T-helper 2 cell (primary cell): ENCODE measurements at regions not wholly inside any gene's neighbourhood (a gene's known extent, or its start where the extent isn't known, plus 50 kb on each side); places are given as distances from the start of the nearest gene placed in this dataset.

Experiments
- DNase-seq, 5 experiments: peaks; one replicate each; pipeline versions ENCODE4 v3.0.0 to v3.0.0-alpha.2; 2012 to 2022

DNA sequence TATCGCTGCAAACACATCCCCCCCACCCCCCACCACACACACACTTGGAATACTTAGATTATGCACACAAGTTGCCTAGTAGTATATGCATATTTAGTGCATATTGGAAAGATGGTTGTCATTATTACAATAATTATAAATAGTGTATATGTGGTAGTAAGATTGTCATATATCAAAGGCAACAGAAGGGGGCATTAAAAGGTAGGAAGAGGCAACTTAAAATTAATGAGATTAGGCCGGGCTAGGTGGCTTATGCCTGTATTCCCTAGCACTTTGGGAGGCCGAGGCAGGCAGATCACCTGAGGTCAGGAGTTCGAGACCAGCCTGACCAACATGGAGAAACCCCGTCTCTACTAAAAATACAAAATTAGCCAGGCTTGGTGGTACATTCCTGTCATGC lies 52.1 kb downstream of the GSC start:
- no peak for DNase-seq

GRCh38 chr14:94716976-94717375 lies 52.9 kb downstream of the GSC start:
- DNase-seq: no peak

DNA sequence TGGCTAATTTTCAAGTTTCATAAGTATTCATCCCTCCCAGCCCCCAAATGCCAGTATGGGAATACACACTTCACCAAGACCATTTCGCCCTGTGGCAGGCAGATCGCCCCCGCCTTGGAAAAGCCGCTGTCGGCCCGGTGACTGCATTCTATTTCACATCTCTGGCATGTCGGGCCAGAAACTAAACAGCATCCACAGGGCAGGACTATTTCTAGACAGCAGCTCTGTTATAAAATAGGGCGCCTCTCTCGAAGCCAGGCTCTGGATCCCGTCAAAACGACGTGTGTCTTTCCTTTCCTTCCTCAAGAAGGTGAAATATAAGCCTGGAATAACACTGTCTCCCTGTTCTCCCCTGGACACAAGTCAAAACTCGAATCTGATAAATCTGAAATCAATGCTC lies 56.8 kb downstream of the GSC start:
- no peak for DNase-seq

GRCh38 chr14:94710731-94711130 lies 59.2 kb downstream of the GSC start:
- DNase-seq: no peak

DNA sequence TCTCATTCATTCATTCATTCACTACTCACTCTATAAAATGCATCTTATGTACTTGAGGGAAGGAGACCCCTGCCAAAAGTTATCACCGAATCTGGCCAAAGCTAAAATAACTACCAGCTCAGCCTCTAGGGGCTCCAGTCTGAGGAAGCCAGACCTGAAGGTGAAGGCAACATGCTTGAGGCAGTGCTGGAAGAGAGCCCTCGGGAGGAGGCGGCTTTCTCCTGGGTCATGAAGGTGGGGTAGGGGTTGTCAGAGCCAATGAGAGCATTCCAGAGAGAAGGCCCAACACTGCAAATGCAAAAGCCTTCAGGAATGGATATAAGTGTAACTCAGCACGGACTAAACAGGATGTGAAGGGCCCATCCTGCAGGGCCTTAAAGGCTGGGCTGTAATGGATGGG lies 62.4 kb downstream of the GSC start:
- DNase-seq: no peak

GRCh38 chr14:94706133-94706532 lies 63.8 kb downstream of the GSC start:
- no peak for DNase-seq

DNA sequence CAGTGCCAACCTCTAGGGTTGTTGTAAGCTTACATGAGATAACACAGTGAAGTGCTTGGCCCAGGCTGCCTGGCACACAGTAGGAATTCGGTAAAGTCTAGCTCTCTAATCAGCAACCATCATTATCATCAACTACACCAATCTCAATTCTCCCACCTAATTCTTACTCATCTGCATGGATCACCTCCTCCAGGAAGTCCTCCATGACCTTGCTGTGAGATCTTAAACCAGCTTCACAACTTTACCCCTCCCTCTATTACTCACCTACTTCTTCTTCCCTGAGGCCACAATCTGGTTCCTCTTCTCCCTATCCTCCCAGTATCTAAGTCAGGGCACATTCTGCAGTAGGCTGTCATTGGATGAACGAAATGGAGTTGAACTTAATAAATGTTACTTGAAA lies 67.3 kb downstream of the GSC start:
- no peak for DNase-seq

DNA sequence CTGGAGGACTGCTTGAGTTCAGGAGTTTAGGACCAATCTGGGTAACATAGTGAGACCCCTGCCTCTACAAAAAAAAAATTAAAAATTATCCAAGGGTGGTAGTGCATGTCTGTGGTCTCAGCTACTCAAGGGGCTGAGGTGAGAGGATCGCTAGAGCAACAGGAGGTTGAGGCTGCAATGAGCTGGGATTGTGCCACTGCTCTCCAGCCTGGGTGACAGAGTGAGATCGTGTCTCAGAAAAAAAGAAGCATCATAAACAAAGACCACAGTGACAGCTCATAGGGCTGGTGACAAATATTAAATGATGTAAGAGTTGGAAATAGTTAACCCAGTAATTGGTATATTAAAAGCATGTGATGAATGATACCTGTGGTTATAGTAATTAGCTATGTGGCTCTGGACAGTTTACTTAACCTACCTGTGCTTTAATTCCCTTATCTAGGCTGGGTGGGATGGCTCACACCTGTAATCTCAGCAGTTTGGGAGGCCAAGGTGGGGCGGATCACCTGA lies 68.0 kb downstream of the GSC start:
- no peak for DNase-seq

DNA sequence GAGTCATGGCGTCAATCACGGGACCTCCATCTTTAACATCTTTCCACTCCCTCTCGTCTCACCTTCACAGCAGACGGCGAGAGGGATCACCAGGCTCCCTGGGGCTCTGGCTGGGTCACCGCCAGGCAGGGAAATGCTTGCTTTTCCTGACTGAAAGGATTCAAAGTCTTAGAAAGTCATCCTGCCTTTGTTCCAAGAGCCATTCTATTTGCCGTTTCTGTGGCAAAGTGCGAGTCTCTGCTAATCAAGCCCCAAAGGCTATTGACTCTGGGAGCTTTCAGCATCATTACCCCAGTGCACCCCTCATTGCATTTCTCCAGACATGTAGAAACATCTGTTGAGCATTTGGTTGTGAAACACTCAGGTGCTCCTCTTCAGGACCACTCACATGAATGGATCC lies 69.6 kb downstream of the GSC start:
- no peak for DNase-seq

- no peak for DNase-seq
These were observed 70.1 kb downstream of the GSC start for GRCh38 chr14:94699831-94700230.

- DNase-seq: peak in 1 of 5 experiments; percentile 8
These were observed 71.9 kb downstream of the GSC start for GRCh38 chr14:94697773-94698556.

GRCh38 chr14:94696518-94696917 lies 73.4 kb downstream of the GSC start:
- no peak for DNase-seq

DNA sequence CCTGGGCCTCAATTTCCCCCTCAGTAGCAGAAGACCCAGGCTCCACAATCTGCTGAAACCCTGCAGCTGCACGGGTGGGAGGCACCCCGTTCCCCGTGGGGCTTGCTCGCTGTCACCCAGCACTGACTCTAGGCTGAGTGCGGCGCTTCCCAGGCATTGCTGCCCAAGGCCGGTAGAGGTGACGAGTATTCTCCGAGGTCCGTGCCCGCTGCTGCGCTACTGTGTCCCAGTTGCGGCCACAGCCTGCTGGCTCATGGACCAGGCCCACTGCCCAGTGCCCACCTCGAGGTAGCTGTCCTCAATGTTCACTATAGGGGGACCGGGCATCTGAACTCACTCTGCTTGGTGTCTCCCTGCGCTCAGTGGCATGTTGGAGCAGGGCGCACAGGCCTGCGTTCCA lies 74.7 kb downstream of the GSC start:
- no peak for DNase-seq

GRCh38 chr14:94691660-94692034 lies 78.3 kb downstream of the GSC start:
- no peak for DNase-seq

GRCh38 chr14:94690896-94691659 lies 78.8 kb downstream of the GSC start:
- no peak for DNase-seq

DNA sequence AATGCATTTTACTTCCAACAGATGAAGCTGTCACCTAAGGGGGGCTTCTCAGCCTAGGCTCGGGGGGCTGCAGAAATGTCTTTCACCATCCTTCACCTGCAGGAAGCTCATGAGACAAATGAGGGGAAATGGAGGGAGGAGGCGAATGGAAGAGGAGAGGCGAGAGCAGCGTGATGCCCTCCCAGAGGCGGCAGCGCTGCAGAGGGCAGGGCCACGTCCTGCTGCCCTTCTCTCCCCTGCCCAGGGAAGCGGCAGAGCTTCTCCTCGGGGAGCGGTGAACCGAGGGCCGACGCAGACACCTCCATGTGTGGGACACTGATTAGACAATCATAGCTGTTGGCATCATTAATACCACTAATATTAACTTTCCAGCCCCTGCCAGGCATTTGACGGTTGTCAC lies 78.3 kb downstream of the SERPINA3 start:
- no peak for DNase-seq

- no peak for DNase-seq
These were observed 77.8 kb downstream of the SERPINA3 start for GRCh38 chr14:94689985-94690400.

GRCh38 chr14:94689218-94689984 lies 77.2 kb downstream of the SERPINA3 start:
- DNase-seq: peak in 4 of 5 experiments; percentile 22 to 37 (median 28)

- no peak for DNase-seq
These were observed 74.4 kb downstream of the SERPINA3 start for GRCh38 chr14:94686511-94687160.

GRCh38 chr14:94685681-94686485 lies 73.7 kb downstream of the SERPINA3 start:
- DNase-seq: no peak

DNA sequence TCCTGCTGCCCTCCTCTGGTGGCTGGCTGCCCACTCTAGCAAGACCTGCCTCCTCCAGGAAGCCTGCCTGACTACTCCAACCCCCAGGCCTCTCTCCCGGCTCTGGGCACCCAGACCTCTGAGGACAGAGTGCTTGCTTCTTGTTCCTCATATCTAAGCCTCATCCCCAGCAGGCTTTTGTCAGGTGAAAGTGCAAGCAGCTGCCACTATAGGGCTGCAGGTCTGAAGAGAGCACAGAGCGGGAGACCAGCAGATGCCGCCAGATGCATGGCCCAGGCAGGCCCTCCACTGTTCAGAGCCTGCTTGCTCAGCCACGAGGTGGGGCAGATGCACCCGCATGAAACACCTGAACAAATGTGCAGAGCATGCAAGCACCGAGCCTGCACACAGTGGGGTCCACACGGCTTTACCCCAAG lies 73.0 kb downstream of the SERPINA3 start:
- DNase-seq: no peak

DNA sequence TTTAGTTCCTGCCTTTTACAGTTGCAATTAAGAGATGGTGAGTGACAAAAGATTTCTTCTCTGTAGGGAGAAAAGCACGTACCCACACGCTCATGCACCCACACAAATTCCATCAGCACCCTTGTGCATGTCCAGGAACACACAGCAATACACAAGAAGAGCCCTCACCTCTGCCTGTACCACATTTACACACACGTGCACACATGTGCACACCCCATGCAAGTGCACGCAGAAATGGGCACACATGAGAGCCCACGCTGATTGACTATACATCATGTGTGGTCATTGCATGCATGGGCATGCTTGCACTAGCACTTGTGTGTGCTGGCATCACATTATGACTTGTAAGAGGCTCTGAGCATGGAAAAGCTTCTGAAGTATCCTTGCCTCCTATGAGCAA lies 70.5 kb downstream of the SERPINA3 start:
- no peak for DNase-seq
